ENCODE measurements at regions not wholly inside any gene's neighbourhood (a gene's known extent, or its start where the extent isn't known, plus 50 kb on each side); places are given as distances from the start of the nearest gene placed in this dataset.
A peak's percentile ranks its signal among the peaks of the same experiment; 100 is the strongest.

DNA sequence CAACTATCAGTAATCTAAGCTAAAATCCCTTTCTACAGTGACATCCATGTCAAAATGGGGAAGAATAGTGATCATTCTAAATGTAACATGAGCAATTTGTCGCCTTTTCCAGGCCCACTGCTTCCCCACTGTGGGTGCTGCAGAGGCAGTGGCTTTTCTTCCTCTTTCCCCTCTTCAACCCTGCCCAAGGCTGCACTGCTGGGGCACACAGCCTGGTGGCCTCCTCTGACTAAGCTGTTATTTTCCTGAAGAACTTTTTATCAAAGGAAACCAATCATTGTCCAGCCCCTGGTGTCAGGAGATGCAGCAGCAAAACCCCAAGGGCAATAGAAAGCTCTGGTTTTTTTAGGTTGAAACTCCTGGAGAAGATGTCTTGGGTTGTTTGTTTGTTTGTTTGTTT, 117.6 kb upstream of the KLF7 start:
- DNase-seq, result no peak
- H3K4me1 Mint-ChIP-seq (ENCODE audit: low read depth), result peaks cover 59% of the 10 kb centered on the region
- peak overlapping the region; percentile 78 for H3K27ac Mint-ChIP-seq
- no peak overlapping the region for H3K4me3 Mint-ChIP-seq
- H3K9me3 Mint-ChIP-seq, result no peaks in the 10 kb centered on the region
- H3K36me3 Mint-ChIP-seq (ENCODE audit: low read depth), result no peaks in the 10 kb centered on the region
- H3K27me3 Mint-ChIP-seq, result no peaks in the 10 kb centered on the region

DNA sequence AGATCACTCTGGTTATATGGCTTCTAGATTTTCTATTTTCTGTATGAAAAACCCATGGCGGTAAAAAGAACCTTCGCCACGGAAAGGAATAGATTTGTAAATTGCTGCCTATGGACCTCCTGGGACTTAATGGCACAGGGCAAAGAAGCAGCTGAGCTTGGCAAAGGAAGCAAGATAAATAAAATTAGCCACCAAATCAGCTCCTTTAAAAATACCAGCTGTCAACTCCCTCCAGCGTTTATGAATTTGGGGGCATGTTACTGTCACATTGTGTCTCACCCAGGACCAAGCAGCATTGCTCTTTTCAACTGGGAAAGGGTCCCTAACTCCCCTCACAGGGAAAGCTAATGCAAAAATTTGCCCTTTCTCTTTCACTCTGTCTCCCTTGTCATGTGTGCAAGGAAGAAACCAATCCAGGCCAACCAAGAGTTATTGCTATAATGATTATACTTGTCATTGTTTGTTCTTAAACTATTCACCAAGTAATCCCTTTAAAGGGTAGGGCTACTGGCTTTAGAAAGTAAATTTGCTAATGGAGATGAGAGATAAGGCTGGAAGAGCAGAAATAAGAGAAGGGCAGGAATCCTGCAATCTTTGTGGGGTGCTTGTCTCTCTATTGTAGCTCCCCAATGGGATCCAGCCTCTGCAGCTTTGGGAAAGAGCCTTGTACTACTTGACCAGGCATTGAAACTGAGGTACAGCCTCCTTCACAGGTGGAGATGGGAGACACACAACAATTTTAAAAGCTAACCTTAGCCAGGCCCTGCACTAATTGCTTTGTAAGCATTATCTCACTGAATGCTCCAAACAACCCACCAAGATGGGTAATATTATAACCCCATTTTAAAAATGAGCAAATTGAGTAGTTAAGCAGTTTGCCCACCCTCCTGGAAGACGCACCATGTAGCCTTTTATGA, 119.1 kb upstream of the KLF7 start:
- Mint-ChIP-seq H3K27ac (no peak overlapping the region), H3K9me3 (no peaks in the 10 kb centered on the region), H3K27me3 (no peaks in the 10 kb centered on the region), H3K4me3 (no peak overlapping the region), H3K36me3 (ENCODE audit: low read depth) (no peaks in the 10 kb centered on the region), H3K4me1 (ENCODE audit: low read depth) (peaks cover 54% of the 10 kb centered on the region)
- DNase-seq, result no peak

GRCh38 chr2:207285473-207285815, 119.7 kb upstream of the KLF7 start:
- H3K27ac Mint-ChIP-seq, result no peak overlapping the region
- no peaks in the 10 kb centered on the region for H3K27me3 Mint-ChIP-seq
- DNase-seq, result no peak
- no peaks in the 10 kb centered on the region for H3K9me3 Mint-ChIP-seq
- no peaks in the 10 kb centered on the region for H3K36me3 Mint-ChIP-seq (ENCODE audit: low read depth)
- H3K4me1 Mint-ChIP-seq (ENCODE audit: low read depth), result peaks cover 52% of the 10 kb centered on the region
- no peak overlapping the region for H3K4me3 Mint-ChIP-seq

DNA sequence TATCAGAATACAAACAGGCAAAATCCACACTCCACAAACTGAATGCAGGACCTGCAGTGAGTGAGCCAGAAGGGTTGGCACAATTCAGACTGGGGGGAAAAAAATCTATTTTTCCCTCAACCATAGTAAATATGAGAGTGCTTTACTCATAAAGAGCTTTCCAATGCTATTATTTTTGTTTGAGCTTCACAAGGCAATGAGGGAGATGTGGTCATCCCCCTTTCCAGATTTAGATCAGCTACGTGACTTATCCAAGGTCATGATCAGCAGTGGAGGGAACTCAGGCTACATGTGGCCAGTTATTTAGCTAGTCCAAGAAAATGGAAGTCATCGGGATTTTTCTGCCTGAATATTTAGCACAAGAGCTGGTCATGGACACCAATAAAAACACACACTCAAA, 120.4 kb upstream of the KLF7 start:
- H3K36me3 Mint-ChIP-seq (ENCODE audit: low read depth), result no peaks in the 10 kb centered on the region
- peak overlapping the region; percentile 56 for H3K27ac Mint-ChIP-seq
- no peak overlapping the region for H3K4me3 Mint-ChIP-seq
- H3K4me1 Mint-ChIP-seq (ENCODE audit: low read depth), result peaks cover 57% of the 10 kb centered on the region
- no peaks in the 10 kb centered on the region for H3K9me3 Mint-ChIP-seq
- DNase-seq, result no peak
- H3K27me3 Mint-ChIP-seq, result no peaks in the 10 kb centered on the region

- Mint-ChIP-seq H3K9me3 (no peaks in the 10 kb centered on the region), H3K27ac (no peak overlapping the region), H3K36me3 (ENCODE audit: low read depth) (no peaks in the 10 kb centered on the region), H3K4me1 (ENCODE audit: low read depth) (peaks cover 59% of the 10 kb centered on the region), H3K4me3 (no peak overlapping the region), H3K27me3 (no peaks in the 10 kb centered on the region)
- no peak for DNase-seq
These were observed 122.9 kb upstream of the KLF7 start for GRCh38 chr2:207288628-207289027.

GRCh38 chr2:207289295-207290018, 123.7 kb upstream of the KLF7 start:
- no peak overlapping the region for H3K27ac Mint-ChIP-seq
- DNase-seq, result no peak
- H3K4me3 Mint-ChIP-seq, result no peak overlapping the region
- H3K27me3 Mint-ChIP-seq, result no peaks in the 10 kb centered on the region
- no peaks in the 10 kb centered on the region for H3K36me3 Mint-ChIP-seq (ENCODE audit: low read depth)
- H3K4me1 Mint-ChIP-seq (ENCODE audit: low read depth), result peaks cover 56% of the 10 kb centered on the region
- no peaks in the 10 kb centered on the region for H3K9me3 Mint-ChIP-seq

DNA sequence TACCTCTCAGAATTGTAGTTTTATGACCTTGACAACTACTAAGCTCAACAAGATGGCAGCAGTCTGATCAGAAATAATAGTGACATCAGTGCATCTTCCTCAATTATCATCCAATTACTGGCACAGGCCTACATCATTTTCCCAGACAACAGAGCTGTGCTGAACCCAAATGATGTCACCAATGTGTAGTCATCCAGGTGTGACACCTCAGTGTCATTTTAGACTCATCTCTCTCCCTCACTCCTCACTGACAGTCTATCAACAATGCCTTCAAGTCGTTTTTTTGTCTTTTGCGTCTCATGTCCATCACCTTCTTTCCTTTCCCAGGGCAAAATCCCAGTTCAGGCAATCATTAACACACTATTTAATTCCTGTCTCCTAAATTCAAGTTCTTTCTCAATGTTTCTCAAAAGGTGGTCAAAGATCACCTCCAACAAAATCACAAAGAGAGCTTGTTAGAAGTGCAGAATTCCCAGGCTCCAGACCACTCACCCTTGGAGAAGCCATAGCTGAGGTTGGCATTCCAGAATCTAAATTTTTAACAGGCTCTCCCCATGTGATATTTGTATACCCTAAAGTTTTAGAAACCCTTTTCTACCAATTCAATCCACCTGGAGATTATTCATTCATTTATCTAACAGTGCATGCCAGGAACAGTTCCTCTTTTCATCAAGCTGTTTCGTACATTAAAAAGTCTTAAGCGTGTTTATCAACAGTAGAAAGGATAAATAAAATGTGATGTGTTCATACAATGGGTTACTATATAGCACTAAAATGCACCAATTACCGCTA, 125.3 kb upstream of the KLF7 start:
- Mint-ChIP-seq H3K9me3 (no peaks in the 10 kb centered on the region), H3K27ac (peak overlapping the region; percentile 54), H3K27me3 (no peaks in the 10 kb centered on the region), H3K36me3 (ENCODE audit: low read depth) (no peaks in the 10 kb centered on the region), H3K4me3 (no peak overlapping the region), H3K4me1 (ENCODE audit: low read depth) (peaks cover 41% of the 10 kb centered on the region)
- no peak for DNase-seq

- H3K27me3 Mint-ChIP-seq, result no peaks in the 10 kb centered on the region
- DNase-seq, result no peak
- peak overlapping the region; percentile 54 for H3K27ac Mint-ChIP-seq
- H3K36me3 Mint-ChIP-seq (ENCODE audit: low read depth), result no peaks in the 10 kb centered on the region
- H3K4me1 Mint-ChIP-seq (ENCODE audit: low read depth), result peaks cover 35% of the 10 kb centered on the region
- no peaks in the 10 kb centered on the region for H3K9me3 Mint-ChIP-seq
- H3K4me3 Mint-ChIP-seq, result no peak overlapping the region
These were observed 126.0 kb upstream of the KLF7 start for GRCh38 chr2:207291625-207292252.

DNA sequence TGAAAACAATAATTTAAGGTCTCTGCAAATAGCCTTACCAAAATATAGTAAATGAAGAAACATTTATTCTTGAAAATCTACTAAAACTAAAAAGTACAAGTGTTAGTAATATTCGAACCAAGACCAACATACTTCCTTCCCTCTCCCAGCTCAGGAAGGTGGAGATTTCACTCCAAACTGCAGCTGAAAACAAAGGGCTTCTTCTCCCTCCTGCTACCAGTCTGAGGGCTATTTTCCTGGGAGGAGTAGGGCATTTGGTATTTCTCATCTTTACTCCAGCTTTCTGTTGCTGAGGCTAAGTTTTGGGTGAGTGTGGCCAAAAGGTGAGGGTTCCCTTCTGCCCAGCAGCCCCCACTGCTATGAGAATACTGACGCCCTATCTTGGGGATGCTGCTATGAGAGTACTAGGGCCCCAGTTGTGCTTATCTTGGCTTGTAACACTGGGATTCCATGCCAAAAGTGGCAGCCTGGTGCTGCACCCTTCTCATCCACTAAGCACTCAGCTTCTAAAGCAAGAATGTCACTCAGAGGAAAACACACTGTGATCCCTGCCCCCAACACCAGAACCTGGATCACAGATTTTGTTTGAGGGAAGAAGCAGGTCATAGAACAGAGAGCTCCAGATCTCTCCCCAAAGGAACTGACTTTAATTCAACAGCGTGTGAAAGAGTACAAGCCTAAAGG, 130.7 kb upstream of the KLF7 start:
- Mint-ChIP-seq H3K36me3 (ENCODE audit: low read depth) (no peaks in the 10 kb centered on the region), H3K9me3 (peaks cover 4% of the 10 kb centered on the region), H3K4me3 (no peak overlapping the region), H3K27ac (no peak overlapping the region), H3K27me3 (no peaks in the 10 kb centered on the region), H3K4me1 (ENCODE audit: low read depth) (peaks cover 16% of the 10 kb centered on the region)
- no peak for DNase-seq

- Mint-ChIP-seq H3K36me3 (ENCODE audit: low read depth) (no peaks in the 10 kb centered on the region), H3K27ac (no peak overlapping the region), H3K27me3 (no peaks in the 10 kb centered on the region), H3K4me3 (no peak overlapping the region), H3K9me3 (peaks cover 4% of the 10 kb centered on the region), H3K4me1 (ENCODE audit: low read depth) (no peaks in the 10 kb centered on the region)
- no peak for DNase-seq
These were observed 135.1 kb upstream of the KLF7 start for GRCh38 chr2:207300817-207301216.

GRCh38 chr2:207304761-207305160, 139.0 kb upstream of the KLF7 start:
- peaks cover 4% of the 10 kb centered on the region for H3K9me3 Mint-ChIP-seq
- no peak overlapping the region for H3K4me3 Mint-ChIP-seq
- DNase-seq, result no peak
- peaks cover 10% of the 10 kb centered on the region for H3K4me1 Mint-ChIP-seq (ENCODE audit: low read depth)
- no peaks in the 10 kb centered on the region for H3K27me3 Mint-ChIP-seq
- H3K27ac Mint-ChIP-seq, result no peak overlapping the region
- H3K36me3 Mint-ChIP-seq (ENCODE audit: low read depth), result no peaks in the 10 kb centered on the region

- no peak overlapping the region for H3K27ac Mint-ChIP-seq
- no peak for DNase-seq
- no peaks in the 10 kb centered on the region for H3K36me3 Mint-ChIP-seq (ENCODE audit: low read depth)
- no peaks in the 10 kb centered on the region for H3K27me3 Mint-ChIP-seq
- H3K4me1 Mint-ChIP-seq (ENCODE audit: low read depth), result peaks cover 21% of the 10 kb centered on the region
- no peak overlapping the region for H3K4me3 Mint-ChIP-seq
- H3K9me3 Mint-ChIP-seq, result no peaks in the 10 kb centered on the region
These were observed 142.9 kb upstream of the KLF7 start for GRCh38 chr2:207308519-207309224.

DNA sequence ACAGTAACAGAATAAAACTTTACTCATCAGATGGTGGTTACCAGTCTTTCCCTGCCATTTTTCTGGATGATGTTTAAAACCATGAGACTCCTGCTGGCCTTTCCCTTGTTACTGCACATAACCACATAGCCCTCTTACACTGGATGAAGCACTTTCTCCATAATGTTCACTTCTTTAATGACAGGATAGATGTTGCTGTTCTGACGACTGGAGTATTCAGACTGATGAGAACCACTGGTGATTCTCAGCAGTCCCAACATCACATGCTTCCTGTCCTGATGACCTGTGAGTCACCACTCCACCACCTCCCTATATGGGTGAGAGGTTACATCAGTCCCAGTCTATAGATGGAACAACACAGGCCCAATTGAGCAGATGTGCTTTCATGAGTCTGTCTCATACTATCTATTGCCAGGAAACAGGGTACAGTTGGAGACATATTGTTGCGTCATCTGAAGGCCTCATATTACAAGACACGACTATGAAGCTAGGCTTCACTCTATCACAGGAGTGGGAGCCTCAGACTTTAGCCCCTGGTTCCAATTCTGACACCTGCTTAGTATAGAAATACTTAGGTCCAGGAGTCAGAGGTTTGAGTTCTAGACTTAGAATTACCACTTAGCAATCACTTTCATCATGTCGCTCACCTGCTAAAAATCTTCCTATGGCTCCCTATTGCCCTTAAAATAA, 145.7 kb upstream of the KLF7 start:
- no peak overlapping the region for H3K4me3 Mint-ChIP-seq
- no peak for DNase-seq
- H3K4me1 Mint-ChIP-seq (ENCODE audit: low read depth), result peaks cover 21% of the 10 kb centered on the region
- H3K27me3 Mint-ChIP-seq, result no peaks in the 10 kb centered on the region
- peak overlapping the region; percentile 88 for H3K27ac Mint-ChIP-seq
- H3K36me3 Mint-ChIP-seq (ENCODE audit: low read depth), result no peaks in the 10 kb centered on the region
- H3K9me3 Mint-ChIP-seq, result no peaks in the 10 kb centered on the region

Data from activated T-cell treated with anti-CD3 and anti-CD28 coated beads, Interleukin-2, amount 50 U/mL, for 24 hours (primary cell).